PC-9 (cell line): ENCODE measurements at regions not wholly inside any gene's neighbourhood (a gene's known extent, or its start where the extent isn't known, plus 50 kb on each side); places are given as distances from the start of the nearest gene placed in this dataset.

Source experiments
- EZH2 ChIP-seq: fragments of 200-600 bp; sonication (generic); IDR thresholded peaks from 2 replicates; pipeline ENCODE4 v1.8.0; 2017; ENCODE audit warnings: antibody characterized with exemption, low read depth
- TF ChIP-seq, protein P1 (sequence below): fragments of 200-600 bp; sonication (generic); conservative IDR thresholded peaks from 2 replicates; pipeline ENCODE4 v1.6.1; 2017; ENCODE audit warnings: mixed run types, antibody characterized with exemption, mild to moderate bottlenecking, moderate library complexity

DNA sequence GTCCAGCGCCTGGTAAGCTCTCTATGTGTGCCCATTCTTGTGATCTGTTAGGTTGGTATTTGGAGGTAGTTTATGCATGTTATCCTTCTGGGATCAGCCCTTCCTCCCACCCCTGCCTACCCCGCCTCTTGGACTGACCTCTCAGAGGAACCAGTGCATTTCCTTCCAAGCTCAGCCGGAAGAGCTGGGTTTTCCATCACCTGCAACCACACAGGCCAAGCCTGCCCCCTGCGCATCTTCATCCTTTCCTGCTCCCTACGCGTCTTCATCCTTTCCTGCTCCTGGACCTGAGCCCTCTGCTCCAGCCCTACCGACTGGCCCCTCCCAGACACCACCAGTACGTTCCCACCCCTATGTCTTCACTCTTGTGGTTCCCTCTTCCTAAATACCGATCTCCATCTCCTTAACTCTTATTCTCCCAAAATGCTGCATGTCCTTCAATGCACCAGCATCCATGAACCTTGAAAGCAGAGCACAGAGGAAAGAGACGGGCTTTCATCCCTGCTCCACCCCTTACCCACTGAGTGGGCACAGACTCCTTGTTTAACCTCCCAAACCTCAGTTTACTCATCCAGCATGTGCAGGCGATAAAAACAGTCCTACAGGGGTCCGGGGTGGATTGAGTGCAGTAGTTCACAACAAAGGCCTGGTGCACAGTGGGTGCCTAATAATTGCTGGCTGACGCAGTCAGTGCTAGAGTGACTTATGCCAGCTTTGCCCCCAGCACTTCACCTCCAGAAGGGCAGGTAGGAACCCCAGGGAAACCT, 526.3 kb downstream of the MATN1 start:
- TF ChIP-seq, protein P1, sequence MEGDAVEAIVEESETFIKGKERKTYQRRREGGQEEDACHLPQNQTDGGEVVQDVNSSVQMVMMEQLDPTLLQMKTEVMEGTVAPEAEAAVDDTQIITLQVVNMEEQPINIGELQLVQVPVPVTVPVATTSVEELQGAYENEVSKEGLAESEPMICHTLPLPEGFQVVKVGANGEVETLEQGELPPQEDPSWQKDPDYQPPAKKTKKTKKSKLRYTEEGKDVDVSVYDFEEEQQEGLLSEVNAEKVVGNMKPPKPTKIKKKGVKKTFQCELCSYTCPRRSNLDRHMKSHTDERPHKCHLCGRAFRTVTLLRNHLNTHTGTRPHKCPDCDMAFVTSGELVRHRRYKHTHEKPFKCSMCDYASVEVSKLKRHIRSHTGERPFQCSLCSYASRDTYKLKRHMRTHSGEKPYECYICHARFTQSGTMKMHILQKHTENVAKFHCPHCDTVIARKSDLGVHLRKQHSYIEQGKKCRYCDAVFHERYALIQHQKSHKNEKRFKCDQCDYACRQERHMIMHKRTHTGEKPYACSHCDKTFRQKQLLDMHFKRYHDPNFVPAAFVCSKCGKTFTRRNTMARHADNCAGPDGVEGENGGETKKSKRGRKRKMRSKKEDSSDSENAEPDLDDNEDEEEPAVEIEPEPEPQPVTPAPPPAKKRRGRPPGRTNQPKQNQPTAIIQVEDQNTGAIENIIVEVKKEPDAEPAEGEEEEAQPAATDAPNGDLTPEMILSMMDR: no peak
- no peak for TF ChIP-seq EZH2
